Activated B cell treated with CpG ODN at 0.5 μM for 24 hours (primary cell): ENCODE measurements at regions not wholly inside any gene's neighbourhood (a gene's known extent, or its start where the extent isn't known, plus 50 kb on each side); places are given as distances from the start of the nearest gene placed in this dataset.

Experiments
- ATAC-seq: fragments of 200-7000 bp; cut with Tn5 transposase; one replicate; pipeline ENCODE4 v1.10.0; 2021; ENCODE audit warnings: low read depth, mild to moderate bottlenecking, moderate library complexity
- CTCF ChIA-PET: fragments of 350-600 bp; sonication (Branson Sonifier 250); formaldehyde crosslinking; loops from one replicate; lab custom pipeline; 2021; ENCODE audit warnings: antibody characterized with exemption; lab: Charles Lee
- POLR2A ChIA-PET: fragments of 350-600 bp; sonication (Branson Sonifier 250); formaldehyde crosslinking; loops from one replicate; lab custom pipeline; 2021; ENCODE audit warnings: antibody characterized with exemption; lab: Charles Lee
- DNase-seq: peaks from one replicate; pipeline ENCODE4 v3.0.0; 2022
- H3K27ac Mint-ChIP-seq: one replicate; pipeline ENCODE4 v1.8.0; 2020; ENCODE audit warnings: mixed read lengths
- H3K27me3 Mint-ChIP-seq: one replicate; pipeline ENCODE4 v1.8.0; 2021; ENCODE audit warnings: mixed read lengths
- H3K36me3 Mint-ChIP-seq: one replicate; pipeline ENCODE4 v1.8.0; 2021; ENCODE audit warnings: low read depth, mixed read lengths
- H3K4me1 Mint-ChIP-seq: one replicate; pipeline ENCODE4 v1.8.0; 2021; ENCODE audit warnings: mixed read lengths
- H3K4me3 Mint-ChIP-seq: one replicate; pipeline ENCODE4 v1.8.0; 2020; ENCODE audit warnings: mild to moderate bottlenecking, mixed read lengths
- H3K9me3 Mint-ChIP-seq: one replicate; pipeline ENCODE4 v1.8.0; 2020; ENCODE audit warnings: mixed read lengths
- intact Hi-C: fragments of 100-400 bp; cut with micrococcal nuclease; formaldehyde crosslinking; loops from one replicate; pipeline ENCODE4 v1.15.1; 2024
- TF ChIP-seq, protein P1 (sequence below): fragments of 200-600 bp; IDR thresholded peaks from one replicate; pipeline ENCODE4 v1.8.0; 2022; ENCODE audit warnings: antibody characterized with exemption, mild to moderate bottlenecking

DNA sequence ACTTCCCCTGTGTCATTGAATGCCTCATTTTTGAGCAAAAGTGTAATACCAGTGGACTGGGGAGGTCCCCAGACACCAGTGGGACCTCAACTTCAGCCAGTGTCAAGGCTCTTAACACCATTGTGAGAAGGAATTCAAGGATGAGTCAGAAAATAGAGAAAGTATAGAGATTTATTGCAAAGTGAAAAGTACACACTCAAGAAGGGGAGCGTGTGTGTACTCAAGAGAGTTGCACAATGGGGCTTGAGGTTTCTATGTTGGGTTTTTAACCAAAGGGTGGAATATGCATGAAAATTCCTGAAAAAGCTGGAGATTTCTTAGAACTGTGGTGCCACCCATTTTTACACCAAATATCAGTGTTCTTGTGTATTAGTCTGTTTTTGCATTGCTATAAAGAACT, 81.9 kb downstream of the ADCYAP1 start:
- ATAC-seq (no peak), DNase-seq (no peak)
- Mint-ChIP-seq H3K4me3 (no peak overlapping the region), H3K27ac (no peak overlapping the region), H3K27me3 (no peaks in the 10 kb centered on the region), H3K4me1 (no peaks in the 10 kb centered on the region), H3K36me3 (no peaks in the 10 kb centered on the region), H3K9me3 (no peaks in the 10 kb centered on the region)
- intact Hi-C loops, result no loop called here
- ChIA-PET POLR2A (no interaction called here), CTCF (no interaction called here)
- TF ChIP-seq, protein P1, sequence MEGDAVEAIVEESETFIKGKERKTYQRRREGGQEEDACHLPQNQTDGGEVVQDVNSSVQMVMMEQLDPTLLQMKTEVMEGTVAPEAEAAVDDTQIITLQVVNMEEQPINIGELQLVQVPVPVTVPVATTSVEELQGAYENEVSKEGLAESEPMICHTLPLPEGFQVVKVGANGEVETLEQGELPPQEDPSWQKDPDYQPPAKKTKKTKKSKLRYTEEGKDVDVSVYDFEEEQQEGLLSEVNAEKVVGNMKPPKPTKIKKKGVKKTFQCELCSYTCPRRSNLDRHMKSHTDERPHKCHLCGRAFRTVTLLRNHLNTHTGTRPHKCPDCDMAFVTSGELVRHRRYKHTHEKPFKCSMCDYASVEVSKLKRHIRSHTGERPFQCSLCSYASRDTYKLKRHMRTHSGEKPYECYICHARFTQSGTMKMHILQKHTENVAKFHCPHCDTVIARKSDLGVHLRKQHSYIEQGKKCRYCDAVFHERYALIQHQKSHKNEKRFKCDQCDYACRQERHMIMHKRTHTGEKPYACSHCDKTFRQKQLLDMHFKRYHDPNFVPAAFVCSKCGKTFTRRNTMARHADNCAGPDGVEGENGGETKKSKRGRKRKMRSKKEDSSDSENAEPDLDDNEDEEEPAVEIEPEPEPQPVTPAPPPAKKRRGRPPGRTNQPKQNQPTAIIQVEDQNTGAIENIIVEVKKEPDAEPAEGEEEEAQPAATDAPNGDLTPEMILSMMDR, result no peak

DNA sequence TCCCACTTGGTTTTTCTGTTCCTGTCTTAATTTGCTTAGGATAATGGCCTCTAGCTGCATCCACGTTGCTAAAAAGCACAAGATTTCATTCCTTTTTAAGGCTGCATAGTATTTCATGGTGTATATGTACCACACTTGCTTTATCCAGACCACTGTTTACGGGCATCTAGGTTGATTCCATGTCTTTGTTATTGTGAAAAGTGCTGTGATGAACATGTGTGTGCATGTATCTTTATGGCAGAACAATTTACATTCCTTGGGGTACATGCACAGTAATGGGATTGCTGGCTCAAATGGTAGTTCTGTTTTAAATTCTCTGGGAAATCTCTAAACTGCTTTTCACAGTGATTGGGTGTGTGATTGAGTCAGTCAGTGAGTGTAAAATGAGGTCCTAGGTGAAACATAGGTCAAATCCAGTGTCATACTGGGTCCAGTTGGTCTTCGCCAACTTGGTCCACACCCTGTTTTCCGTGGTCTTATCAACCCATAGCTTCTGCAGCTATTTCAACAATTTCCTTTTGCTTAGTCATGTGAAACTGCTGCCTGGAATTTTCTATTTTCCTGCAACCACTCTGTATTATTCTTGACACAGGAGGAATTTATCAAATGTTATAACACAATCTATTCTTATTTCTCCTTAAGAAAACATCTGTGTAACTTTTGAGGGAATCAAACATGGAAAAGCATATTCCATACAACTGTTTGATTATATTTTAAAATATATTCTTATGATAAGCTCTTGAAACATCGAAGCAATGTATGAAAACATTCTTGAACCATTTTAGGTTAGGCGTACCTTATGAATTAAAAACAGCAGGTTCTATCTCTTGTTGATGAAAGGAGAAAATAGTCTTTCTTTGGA, 82.9 kb downstream of the ADCYAP1 start:
- Mint-ChIP-seq H3K27ac (no peak overlapping the region), H3K4me3 (no peak overlapping the region), H3K36me3 (no peaks in the 10 kb centered on the region), H3K27me3 (no peaks in the 10 kb centered on the region), H3K4me1 (no peaks in the 10 kb centered on the region), H3K9me3 (no peaks in the 10 kb centered on the region)
- intact Hi-C loops, result no loop called here
- TF ChIP-seq, protein P1, result no peak
- ATAC-seq (no peak), DNase-seq (no peak)
- ChIA-PET CTCF (no interaction called here), POLR2A (no interaction called here)

DNA sequence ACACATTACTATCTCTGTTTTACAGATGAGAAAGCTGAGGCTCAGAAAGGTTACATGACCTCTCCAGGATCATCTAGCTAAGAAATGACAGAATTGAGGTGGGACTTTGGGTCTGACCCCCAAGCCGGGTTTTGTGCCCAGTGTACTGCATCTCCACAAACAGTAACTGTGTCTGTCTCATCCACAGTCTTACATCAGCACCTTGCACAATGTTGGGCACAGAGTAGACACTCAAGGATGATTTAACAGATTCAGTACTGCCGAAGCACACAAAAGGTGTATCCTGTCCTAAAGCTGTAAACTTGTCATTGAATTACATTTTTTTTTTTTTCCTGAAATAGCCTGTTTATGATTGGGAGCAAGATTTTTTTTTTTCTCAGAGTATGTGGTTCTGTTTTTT, 84.8 kb downstream of the ADCYAP1 start:
- H3K9me3 Mint-ChIP-seq, result no peaks in the 10 kb centered on the region
- no peak overlapping the region for H3K4me3 Mint-ChIP-seq
- POLR2A ChIA-PET, result no interaction called here
- intact Hi-C loops, result no loop called here
- no peaks in the 10 kb centered on the region for H3K27me3 Mint-ChIP-seq
- TF ChIP-seq, protein P1, result no peak
- DNase-seq (no peak), ATAC-seq (no peak)
- no peaks in the 10 kb centered on the region for H3K4me1 Mint-ChIP-seq
- CTCF ChIA-PET, result no interaction called here
- no peaks in the 10 kb centered on the region for H3K36me3 Mint-ChIP-seq
- H3K27ac Mint-ChIP-seq, result no peak overlapping the region

GRCh38 chr18:990197-990596, 85.5 kb downstream of the ADCYAP1 start:
- H3K4me3 Mint-ChIP-seq, result no peak overlapping the region
- H3K4me1 Mint-ChIP-seq, result no peaks in the 10 kb centered on the region
- no peaks in the 10 kb centered on the region for H3K9me3 Mint-ChIP-seq
- CTCF ChIA-PET, result no interaction called here
- H3K36me3 Mint-ChIP-seq, result no peaks in the 10 kb centered on the region
- intact Hi-C loops, result no loop called here
- TF ChIP-seq, protein P1, result no peak
- DNase-seq, result no peak
- no peaks in the 10 kb centered on the region for H3K27me3 Mint-ChIP-seq
- ATAC-seq, result no peak
- no peak overlapping the region for H3K27ac Mint-ChIP-seq
- POLR2A ChIA-PET, result no interaction called here

DNA sequence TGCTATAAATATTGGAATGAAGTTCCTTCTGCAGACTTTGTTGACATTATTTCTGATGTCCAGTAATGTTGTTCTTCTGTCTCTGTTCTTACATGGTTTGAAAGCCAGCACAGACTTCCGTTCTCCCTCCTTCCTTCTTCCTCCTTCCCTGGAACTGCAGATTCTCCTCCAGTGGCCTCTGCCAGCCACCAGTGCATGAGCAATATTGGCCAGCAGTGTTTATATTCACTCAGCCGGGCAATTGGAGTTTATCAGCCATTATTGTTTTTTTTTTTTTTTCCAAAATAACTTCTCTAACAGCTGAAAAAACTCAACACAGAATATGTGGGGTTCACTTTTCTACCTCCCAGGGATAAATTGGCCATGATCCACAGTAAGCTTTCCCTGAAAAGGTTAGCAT, 86.8 kb downstream of the ADCYAP1 start:
- TF ChIP-seq, protein P1, result no peak
- ChIA-PET CTCF (no interaction called here), POLR2A (no interaction called here)
- H3K36me3 Mint-ChIP-seq, result no peaks in the 10 kb centered on the region
- no peak for ATAC-seq
- no peak for DNase-seq
- H3K27ac Mint-ChIP-seq, result no peak overlapping the region
- no peaks in the 10 kb centered on the region for H3K4me1 Mint-ChIP-seq
- no peak overlapping the region for H3K4me3 Mint-ChIP-seq
- no peaks in the 10 kb centered on the region for H3K27me3 Mint-ChIP-seq
- intact Hi-C loops, result no loop called here
- H3K9me3 Mint-ChIP-seq, result no peaks in the 10 kb centered on the region
